Ishikawa (cell line): ENCODE measurements at regions not wholly inside any gene's neighbourhood (a gene's known extent, or its start where the extent isn't known, plus 50 kb on each side); places are given as distances from the start of the nearest gene placed in this dataset.

Experiments used
- EP300 ChIP-seq: IDR thresholded peaks from 2 replicates; pipeline ENCODE4 v1.6.1; 2012; ENCODE audit warnings: borderline replicate concordance
- FOXM1 ChIP-seq: IDR thresholded peaks from 2 replicates; pipeline ENCODE4 v1.6.1; 2012; ENCODE audit warnings: low read depth, borderline replicate concordance
- NFIC ChIP-seq: IDR thresholded peaks from 2 replicates; pipeline ENCODE4 v1.6.1; 2012
- TCF12 ChIP-seq: IDR thresholded peaks from 2 replicates; pipeline ENCODE4 v1.6.1; 2012; ENCODE audit warnings: low read depth
- YY1 ChIP-seq: IDR thresholded peaks from 2 replicates; pipeline ENCODE4 v1.6.1; 2012; ENCODE audit warnings: low read depth
- TF ChIP-seq, protein P1 (sequence below): IDR thresholded peaks from 2 replicates; pipeline ENCODE4 v1.6.1; 2012

DNA sequence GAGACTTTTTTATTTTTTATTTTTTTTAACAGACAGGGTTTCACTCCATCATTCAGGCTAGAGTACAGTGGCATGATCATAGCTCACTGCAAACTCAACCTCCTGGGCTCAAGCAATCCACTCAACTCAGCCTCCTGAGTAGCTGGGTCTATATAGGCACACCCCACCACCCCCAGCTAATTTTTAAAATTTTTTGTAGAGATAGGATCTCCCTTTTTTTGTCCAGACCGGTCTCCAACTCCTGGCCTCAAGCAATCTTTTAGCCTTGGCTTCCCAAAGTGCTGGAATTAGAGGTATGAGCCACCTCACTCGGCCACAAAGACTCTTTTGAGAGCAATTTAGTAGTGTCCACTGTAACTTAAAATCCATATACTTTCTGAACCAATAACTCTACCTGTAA is 103.3 kb upstream of the DST start:
- no peak for TF ChIP-seq TCF12
- TF ChIP-seq FOXM1: no peak
- TF ChIP-seq EP300: no peak
- TF ChIP-seq, protein P1, sequence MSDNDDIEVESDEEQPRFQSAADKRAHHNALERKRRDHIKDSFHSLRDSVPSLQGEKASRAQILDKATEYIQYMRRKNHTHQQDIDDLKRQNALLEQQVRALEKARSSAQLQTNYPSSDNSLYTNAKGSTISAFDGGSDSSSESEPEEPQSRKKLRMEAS: no peak
- no peak for TF ChIP-seq YY1
- no peak for TF ChIP-seq NFIC
